SHP77 treated with DMSO at 0.1 percent for 48 hours (cell line): ENCODE measurements at regions not wholly inside any gene's neighbourhood (a gene's known extent, or its start where the extent isn't known, plus 50 kb on each side); places are given as distances from the start of the nearest gene placed in this dataset.
"Not testable (repeated sequence)": the region's sequence is repeated elsewhere in the genome, so short reads cannot be mapped to it uniquely, and the experiment has no call there.

Source experiments
- DNase-seq: peaks from one replicate; lab custom pipeline; 2025; lab: John Stamatoyannopoulos, UW

DNA sequence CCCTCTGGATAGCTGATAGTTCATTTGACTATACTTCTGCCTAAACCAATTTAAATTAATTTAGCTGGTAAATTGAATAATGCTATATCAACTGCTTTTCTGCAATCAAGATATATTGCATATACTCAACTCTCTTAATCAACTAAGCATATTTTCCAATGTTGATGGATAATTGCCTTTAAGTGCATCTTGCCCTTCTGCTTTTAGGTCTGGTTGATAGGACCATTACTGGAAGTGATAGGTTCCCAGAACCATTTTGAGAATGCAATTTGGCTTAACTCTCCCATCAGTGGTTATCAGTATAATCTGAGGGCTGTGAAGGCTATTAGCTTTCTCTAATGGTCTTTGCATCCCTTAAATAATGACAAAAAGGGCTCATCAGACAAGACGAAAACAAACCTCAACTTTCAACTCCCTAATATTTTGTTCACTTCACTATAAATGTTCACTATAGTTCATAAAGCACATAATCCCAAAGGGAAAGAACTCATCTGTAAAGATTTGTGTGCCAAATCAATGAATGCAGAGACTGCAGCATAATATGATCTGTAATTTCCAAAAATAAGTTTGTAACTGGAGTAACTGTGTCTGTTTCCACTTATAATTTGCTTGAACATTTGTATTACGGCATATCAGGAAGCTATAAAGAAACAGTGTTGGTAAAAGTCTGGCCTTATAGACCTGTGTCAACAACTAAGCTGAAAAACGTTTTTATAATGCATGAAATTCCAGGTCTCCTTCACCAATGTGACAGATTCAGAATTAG lies 273.6 kb downstream of the FBXO8 start:
- DNase-seq, result no peak

- no peak for DNase-seq
Measured at GRCh38 chr4:174005422-174005821, 278.0 kb downstream of the FBXO8 start.

GRCh38 chr4:173998471-173999144 lies 284.9 kb downstream of the FBXO8 start:
- DNase-seq, result no peak

DNA sequence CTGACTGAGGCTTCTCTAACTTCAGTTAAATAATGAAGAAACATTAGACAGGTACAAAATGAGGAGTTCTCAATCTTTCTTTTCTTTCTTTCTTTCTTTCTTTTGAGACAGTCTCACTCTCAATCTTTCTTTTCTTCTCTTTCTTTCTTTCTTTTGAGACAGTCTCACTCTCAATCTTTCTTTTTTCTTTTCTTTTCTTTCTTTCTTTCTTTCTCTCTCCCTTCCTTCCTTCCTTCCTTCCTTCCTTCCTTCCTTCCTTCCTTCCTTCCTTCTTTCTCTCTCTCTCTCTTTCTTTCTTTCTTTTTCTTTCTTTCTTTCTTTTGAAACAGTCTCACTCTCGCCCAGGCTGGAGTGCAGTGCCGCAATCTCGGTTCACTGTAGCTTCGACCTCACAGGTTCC lies 287.7 kb downstream of the FBXO8 start:
- DNase-seq, result not testable (repeated sequence)

- DNase-seq, result no peak
Measured at GRCh38 chr4:173991814-173992213, 291.7 kb downstream of the FBXO8 start.

DNA sequence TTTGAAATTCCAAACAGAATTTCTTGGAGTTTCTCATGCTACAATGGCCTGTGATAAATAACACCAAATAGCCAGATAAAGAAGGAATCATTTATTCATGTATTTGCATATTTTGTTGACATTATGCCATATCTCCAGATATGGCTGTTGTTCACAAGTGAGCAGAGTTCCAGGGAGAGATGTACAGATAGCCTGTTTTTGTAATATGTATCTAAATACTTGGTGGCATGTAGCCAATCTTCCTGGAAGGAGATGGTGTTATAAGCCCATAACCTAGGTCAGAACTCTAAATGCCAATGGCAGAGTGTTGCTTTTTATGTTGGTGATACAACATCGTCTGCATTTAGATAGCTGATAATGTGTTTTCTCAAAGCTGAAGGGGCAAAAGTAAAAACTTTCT lies 292.2 kb downstream of the FBXO8 start:
- no peak for DNase-seq

DNA sequence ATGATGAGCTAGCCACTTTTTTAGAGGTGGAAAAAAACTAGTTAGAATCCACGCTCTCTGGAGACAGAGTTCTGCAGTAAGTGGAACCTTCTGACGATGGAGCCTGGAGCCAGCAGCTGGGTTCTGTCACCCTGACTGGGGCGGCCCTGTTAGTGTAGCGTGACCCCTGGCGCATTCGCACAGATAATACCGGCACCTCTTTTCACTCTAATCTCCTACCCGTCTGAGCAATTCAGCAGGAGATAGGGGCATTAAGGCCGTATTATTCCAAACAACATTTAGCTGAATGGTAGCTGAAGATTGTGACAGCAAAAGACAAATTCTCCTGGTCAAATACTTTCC lies 292.6 kb downstream of the FBXO8 start:
- no peak for DNase-seq

DNA sequence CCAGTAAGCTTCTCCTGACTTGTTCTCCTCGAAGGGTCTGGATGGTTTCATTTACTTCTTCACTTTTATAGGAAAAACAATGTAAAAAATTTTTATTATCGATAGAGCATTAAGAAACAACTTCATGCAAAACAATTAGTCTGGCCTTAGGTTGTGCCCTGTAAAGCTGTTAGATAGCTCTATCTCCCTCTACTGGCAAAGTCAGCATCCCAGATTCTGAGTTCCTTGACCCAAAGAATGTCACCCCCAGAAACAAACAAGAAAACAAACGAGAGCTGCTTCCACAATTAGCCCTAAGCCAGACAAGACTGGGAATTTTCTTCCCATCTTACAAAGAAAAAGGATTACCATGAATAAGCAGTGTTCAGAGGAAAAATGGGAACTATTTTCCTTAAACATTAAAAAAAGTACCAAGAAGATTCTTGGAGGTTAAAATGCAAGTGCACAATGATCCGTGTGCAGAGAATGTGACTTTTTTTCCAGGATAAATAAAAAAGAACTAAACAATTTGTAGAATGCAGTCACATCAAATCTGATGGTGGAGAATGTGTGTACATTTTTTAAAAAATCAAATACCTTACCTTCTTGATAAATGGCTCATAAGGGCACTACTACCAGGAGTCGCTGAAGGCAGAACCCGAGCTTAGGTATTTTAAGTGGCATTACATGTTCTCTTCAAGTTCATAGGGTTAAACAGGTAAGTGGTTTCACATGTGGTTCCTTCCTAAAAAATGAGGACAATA lies 293.2 kb downstream of the FBXO8 start:
- no peak for DNase-seq

DNA sequence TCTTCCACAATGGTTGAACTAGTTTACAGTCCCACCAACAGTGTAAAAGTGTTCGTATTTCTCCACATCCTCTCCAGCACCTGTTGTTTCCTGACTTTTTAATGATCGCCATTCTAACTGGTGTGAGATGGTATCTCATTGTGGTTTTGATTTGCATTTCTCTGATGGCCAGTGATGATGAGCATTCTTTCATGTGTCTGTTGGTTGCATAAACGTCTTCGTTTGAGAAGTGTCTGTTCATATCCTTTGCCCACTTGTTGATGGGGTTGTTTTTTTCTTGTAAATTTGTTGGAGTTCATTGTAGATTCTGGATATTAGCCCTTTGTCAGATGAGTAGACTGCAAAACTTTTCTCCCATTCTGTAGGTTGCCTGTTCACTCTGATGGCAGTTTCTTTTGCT lies 319.9 kb downstream of the FBXO8 start:
- not testable (repeated sequence) for DNase-seq

DNA sequence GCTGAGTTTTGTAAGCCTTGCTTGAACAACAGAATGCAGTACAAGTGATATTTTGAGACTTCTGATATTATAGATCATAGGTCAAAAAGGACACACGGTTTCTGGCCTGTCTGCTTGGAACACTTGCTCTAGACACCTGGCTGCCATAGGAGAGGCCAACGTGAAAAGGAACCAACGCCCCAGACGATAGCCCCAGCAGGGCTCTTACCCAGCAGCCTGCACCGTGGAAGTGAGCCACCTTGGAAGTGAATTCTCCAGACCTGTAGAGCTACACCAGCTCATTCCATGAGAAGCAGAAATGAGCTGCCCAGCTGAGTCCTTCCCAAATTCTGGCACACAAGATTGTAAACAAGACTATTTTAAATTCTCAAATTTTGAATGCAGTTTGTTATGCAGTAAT lies 323.1 kb downstream of the FBXO8 start:
- DNase-seq, result no peak

- DNase-seq, result no peak
Measured at GRCh38 chr4:173958445-173958844, 325.0 kb downstream of the FBXO8 start.

- DNase-seq, result no peak
Measured at GRCh38 chr4:173943547-173943946, 339.9 kb downstream of the FBXO8 start.

- DNase-seq, result no peak
Measured at GRCh38 chr4:173940146-173940545, 343.3 kb downstream of the FBXO8 start.

GRCh38 chr4:173937631-173938270 lies 345.7 kb downstream of the FBXO8 start:
- DNase-seq, result no peak

DNA sequence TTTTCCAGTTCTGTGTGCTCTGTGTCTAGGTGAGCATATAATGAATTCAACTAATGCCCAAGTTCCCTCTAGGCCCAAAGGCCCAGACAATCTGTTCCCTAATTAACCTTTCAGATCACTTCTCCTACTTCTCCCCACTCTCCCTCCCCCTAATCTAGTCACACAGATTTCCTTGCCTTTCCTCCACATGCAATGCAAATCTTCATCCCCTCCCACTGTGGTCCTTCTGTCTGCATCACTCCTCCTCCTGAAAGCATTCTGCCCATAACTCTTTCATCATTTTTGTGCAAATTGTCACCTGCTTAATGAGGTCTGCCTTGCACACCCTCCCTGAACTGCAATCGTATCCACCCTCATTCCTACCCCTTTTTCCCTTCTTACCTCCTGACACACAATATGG lies 346.6 kb downstream of the FBXO8 start:
- no peak for DNase-seq

- no peak for DNase-seq
Measured at GRCh38 chr4:173935622-173936405, 347.7 kb downstream of the FBXO8 start.

DNA sequence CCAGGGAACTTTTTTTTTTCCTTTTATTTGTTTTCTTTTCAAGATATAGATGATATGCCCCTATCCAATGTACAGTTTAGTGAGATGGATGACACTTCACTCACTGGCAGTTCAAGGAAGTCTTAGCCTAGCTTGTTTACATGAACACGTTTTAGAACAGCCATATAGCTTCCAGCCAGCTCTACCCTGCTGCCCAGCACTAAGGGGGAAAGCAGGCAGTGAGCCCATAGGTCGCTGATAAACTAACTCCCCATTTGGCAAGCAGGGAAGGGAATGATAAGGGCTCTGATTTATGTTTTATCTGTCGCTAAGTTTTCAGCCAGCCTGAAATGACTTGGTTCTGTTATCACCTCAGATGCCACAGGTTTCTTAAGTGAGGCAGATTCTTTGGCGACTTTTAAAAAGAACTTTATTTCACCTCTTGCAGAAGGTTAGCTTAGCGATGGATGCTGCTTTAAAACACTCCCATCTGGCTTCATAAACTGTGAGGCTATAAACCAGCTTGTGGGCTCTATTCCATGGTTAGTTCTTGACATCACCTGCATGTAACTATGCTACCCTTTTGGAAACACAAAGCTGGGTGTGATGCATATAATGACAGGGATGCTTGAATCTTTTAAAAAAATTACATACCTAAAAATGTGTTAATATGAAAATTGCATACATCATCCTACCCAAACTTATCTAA lies 348.4 kb downstream of the FBXO8 start:
- DNase-seq, result no peak

GRCh38 chr4:173934201-173934600 lies 349.3 kb downstream of the FBXO8 start:
- DNase-seq, result no peak

- DNase-seq, result no peak
Measured at GRCh38 chr4:173932701-173933100, 350.8 kb downstream of the FBXO8 start.

DNA sequence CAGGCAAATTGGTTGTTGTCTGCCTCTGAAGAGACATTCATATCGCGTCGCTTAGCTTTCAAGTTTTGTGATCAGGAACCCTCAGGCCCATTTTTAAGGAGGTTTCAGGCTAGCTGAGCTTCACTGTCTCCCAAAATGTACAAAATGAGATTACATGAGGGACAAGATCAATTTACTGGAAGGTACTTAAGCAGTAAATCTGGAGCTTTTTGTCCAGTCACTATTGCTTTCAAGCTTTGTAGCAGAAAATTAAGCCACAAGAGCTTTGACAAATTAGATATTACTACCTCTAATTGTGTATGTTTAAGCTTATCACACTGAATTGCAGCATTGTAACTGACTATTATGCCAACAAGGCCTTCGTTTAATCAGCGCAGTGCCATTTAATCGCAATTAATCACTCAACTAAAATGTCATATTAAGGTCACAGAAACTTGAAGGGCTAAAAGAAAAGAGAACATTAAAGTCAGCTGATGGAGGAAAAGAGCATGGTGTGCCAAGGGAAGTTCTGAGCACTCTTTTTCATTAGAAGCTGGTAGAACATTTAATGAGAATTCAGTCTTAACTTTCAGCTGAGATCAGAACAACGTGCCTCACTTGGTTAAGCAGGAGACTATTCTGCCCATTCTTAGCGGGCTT lies 353.0 kb downstream of the FBXO8 start:
- no peak for DNase-seq

DNA sequence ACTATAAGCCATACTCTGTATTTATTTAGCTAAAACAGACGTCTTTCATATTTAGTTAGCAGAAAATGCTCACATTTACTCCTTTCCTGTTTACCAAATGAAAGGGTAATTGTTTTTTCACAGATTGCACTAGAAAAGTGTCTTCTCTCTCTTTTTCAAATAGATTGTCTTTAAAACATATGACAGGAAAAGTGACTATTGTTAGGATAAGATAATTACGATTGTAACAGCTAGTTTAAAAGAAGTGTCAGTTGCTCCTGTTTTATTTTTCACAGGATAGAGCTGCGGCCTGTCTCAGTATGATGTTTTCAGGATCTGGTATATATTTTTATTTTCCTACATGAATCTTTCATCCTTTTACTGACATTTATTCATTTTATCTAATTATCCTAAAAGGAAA lies 353.5 kb downstream of the FBXO8 start:
- no peak for DNase-seq
